Limb (tissue), 2 donors: ENCODE measurements at regions not wholly inside any gene's neighbourhood (a gene's known extent, or its start where the extent isn't known, plus 50 kb on each side); places are given as distances from the start of the nearest gene placed in this dataset.
"Not testable (repeated sequence)": the region's sequence is repeated elsewhere in the genome, so short reads cannot be mapped to it uniquely, and the experiment has no call there.

Experiments
- DNase-seq, 2 donors: peaks; one replicate each; pipeline ENCODE4 v3.0.0-alpha.2; 2016; ENCODE audit errors: extremely low spot score in 2 of 2

GRCh38 chr2:166647935-166648334 is 153.9 kb upstream of the SCN7A start:
- no peak for DNase-seq

- no peak for DNase-seq
Measured at GRCh38 chr2:166643980-166644379, 149.9 kb upstream of the SCN7A start.

- DNase-seq: not testable (repeated sequence)
Measured at GRCh38 chr2:166641516-166641915, 147.5 kb upstream of the SCN7A start.

- DNase-seq: no peak
Measured at GRCh38 chr2:166637051-166637450, 143.0 kb upstream of the SCN7A start.

GRCh38 chr2:166634706-166635105 is 140.7 kb upstream of the SCN7A start:
- no peak for DNase-seq

GRCh38 chr2:166632616-166633015 is 138.6 kb upstream of the SCN7A start:
- peak; percentile 34 to 50 for DNase-seq

GRCh38 chr2:166628478-166629136 is 134.6 kb upstream of the SCN7A start:
- no peak for DNase-seq

DNA sequence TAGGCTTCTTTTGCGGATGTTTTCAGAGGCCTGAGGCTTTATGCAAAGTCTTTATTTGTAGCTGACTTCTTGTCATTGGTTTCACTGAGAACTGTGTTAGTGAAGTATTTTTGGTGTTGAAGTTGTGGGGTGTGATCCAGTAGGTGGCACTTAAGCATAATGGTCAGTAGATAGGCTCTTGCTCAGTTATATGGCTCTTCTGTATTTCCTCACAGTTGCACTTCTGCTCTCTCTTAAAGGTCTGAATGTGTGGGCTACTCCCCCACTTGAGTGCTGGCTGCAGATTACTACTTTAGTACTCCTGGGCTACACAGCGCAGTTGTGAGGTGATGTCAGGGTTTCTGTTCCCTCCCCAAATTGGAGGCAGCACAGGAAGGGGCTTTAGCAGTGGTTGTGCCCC is 133.8 kb upstream of the SCN7A start:
- DNase-seq: no peak

DNA sequence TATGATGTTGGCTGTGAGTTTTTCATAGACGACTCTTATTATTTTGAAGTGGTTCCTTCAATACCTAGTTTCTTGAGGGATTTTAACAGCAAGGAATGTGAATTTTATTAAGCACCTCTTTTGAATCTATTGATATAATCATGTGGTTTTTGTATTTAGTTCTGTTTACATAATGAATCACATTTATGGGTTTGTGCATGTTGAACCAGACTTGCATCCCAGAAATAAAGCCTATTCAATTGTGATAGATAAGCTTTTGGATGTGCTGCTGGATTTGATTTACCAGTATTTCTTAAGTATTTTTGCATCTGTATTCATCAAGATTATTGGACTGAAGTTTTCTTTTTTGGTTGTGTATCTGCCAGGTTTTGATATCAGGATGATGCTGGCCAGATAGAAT is 131.6 kb upstream of the SCN7A start:
- DNase-seq: no peak

- DNase-seq: no peak
Measured at GRCh38 chr2:166614503-166614902, 120.5 kb upstream of the SCN7A start.

- no peak for DNase-seq
Measured at GRCh38 chr2:166614029-166614428, 120.0 kb upstream of the SCN7A start.

DNA sequence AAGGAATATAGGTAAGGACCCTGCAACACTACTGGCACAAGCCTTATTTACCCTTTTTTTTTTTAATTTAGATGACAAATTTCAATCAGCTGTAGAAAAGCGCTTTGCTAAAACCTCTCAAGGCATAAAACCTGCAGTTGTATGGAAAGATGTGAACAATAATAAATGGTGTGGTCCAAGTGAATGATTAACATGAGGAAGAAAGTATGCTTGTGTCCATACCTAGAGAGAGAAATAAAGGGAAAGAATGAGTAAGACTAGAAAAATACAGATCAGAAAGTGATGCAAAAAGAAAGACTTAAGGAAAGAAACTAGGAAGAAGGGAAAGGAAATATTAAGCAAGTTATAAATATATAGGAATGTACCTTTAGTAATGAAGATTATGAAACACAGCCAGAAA is 119.2 kb upstream of the SCN7A start:
- no peak for DNase-seq

DNA sequence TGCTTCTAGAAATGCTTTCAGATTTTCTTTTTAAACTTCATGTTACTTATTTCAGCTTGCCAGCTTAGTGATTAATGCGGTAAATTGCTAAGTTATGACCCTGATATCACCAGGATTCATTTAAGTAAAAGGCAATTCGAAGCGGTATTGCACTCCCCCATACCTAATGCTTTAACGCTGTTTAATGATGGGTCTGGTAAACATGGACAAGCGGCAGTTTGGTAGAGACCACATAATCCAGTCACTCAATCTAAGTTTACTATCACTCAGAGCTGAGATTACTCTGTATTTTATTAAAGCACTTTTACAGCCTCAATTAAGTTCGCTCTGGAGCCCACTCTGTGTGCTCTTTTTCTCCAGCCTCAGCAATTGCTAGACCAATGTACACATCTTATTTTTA is 118.2 kb upstream of the SCN7A start:
- no peak for DNase-seq

- no peak for DNase-seq
Measured at GRCh38 chr2:166610913-166611305, 116.9 kb upstream of the SCN7A start.

DNA sequence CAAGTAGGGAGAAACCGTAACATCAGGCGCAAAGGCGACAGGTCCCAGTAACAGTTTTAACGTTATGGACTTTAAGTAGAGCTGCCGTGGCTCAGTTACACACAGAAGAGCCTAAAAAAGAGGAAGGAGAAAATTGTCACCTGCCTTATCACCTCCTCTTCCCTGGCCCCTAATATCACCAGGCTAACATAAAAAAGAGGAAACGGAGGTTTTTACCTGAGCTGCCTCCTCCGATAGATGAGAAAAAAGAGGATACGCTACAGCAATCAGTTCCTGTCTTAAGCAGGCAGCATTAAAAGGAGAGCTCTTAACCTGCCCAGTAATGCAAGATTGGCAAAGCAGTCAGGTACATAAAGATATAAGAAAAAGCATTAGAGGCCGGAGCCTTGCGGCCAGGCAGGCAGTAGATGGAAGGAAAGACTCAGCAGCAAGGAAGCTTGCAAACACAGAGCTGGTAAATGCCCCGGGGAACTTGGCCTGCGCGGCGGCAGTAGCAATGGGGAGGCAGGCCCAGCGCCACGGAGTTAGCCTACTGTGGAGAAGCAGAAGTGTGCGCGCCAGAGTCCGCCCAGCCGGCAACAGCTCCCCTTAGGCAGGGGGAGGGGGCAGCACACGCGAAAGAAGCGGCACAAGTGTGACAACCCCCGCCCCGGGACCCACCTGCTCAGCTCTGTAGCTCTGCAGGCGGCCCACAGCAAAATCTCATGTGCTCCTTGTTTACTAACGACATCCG is 116.3 kb upstream of the SCN7A start:
- DNase-seq: peak; percentile 21 to 56

DNA sequence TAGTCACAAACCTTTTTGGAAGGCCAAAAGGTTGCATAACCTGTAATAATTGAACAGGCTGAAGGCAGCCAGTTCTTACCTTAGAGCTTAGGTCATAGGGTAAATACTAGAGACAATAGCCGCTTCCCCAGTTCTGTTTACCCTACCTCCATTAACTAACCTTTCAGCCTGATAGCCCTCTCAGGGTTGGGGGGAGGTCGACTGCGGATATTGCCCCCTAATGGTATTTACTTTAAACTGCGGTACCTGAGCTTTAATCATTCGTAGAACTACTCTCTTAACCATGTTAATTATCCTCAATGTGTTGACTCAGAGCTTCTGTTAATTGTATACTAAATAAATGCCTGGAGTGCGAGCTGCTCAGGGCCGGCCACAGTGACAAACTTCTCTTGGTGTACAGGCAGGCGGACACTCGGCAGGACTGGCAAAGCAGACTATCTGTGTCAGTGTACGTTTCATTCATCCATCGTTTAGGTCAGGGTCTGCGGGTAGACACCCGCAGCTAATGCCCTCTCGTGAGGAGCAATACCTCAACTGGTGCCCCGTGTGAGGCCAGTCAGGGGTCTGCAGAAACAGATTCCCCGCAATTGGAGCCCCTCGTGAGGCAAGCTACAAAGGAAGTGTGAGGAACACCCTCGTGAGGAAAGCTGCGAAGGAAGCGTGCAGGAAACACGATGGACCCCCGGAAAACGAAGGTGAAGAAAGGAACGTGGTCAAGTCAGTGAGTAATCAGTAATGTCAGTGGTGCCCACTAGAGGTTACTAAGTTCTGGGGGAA is 115.3 kb upstream of the SCN7A start:
- DNase-seq: no peak

DNA sequence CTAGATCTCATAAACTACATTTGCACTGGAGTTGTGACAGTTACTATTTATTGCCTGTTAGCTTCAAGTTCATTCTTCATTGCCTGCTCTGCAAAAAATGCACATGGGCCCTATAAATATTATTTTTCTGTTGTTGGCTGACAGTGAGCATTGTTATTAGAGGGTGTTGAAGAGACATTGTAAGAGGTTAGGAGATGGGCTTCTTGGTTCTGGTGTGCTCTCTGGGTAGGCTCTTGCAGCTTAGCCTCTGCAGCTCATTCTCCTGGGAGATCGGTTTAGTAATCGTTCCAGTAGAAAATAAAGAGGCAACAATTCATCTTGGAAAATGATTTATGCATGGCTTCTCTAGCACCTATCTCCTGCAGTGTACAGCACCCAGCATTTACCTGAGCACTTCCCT is 113.8 kb upstream of the SCN7A start:
- DNase-seq: no peak

DNA sequence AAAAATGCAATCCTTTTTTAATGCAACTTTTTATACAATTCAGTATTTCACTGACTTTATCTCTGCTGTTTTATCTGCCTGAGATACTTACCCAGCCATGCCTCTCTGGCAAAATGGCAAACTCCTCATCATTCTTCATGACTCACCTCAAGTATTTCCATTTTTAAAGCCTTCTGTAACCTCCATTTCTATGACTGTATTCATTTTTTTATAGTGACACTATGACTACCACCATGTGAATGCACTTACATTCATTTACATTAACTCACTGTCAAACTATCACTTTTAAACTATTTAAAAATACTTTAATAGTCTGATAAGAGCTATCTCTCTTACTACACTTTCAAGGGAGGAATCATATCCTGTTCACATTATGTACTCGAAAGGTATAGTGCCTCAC is 99.4 kb upstream of the SCN7A start:
- no peak for DNase-seq

DNA sequence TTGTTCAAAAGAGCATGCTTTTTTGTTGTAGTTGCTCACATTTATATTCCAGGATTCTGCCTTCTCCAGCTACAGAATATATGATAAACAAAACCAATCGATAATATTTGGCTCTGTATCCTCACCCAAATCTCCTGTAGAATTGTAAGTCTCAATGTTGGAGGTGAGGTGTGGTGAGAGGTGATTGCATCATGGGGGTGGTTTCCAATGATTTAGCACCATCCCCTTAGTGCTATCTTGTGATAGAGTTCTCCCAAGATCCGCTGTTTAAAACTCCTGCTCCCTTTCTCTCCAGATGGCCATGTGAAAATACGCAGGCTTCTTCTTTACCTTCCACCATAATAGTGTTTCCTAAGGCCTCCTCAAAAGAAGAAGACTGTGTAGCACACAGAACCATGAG is 98.7 kb upstream of the SCN7A start:
- no peak for DNase-seq

DNA sequence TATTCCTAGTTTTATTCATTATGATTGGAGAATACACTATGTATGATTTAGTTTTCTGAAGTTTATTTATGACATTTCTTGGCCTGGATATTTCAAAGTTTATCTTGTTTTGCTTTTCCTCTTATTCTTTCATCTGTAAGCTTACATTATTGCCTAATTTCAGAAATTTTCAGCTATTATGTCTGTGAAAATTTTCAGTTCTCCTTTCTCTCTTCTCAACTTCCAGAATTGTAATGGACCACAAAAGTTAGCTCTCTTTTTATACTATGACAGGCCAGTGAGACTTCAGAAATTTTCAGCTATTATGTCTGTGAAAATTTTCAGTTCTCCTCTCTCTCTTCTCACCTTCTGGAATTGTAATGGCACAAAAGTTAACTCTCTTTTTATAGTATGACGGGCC is 97.2 kb upstream of the SCN7A start:
- DNase-seq: no peak

DNA sequence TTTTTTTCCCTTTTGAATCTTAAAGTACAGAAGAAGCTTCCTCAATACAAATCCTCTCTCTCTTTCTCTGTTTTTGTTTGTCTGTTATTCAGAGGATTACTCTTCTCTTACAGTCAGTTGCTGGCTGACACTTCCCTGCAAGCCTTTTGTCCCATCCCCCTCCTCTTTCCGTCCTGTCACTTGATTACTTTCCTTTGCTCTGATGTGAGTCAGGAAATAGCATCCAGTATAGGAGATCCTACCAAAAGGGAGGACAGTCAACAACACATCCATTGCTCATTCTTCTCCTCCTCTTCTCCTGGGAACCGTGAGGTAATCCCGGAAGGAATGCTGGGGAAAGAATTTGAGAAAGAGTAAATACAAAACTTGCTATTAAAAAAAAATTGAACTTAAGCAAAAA is 79.3 kb upstream of the SCN7A start:
- no peak for DNase-seq

DNA sequence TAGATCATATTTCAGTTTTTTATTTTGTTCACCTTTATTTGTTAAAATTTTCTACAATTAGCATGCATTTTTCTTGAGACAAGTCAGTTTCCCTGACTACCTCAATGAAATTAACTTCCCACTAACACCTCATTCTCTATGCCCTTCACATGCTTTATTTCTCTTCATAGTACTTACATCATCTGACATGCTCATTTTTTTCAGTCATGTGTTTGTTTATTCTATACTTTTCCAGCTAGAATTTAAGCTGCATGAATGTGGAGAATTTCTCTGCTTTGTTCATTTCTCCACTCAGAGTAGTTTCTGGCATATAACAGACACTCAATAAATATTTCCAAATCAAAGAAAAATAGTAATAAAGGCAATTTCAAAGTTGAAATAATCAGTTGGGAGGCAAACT is 78.9 kb upstream of the SCN7A start:
- no peak for DNase-seq

DNA sequence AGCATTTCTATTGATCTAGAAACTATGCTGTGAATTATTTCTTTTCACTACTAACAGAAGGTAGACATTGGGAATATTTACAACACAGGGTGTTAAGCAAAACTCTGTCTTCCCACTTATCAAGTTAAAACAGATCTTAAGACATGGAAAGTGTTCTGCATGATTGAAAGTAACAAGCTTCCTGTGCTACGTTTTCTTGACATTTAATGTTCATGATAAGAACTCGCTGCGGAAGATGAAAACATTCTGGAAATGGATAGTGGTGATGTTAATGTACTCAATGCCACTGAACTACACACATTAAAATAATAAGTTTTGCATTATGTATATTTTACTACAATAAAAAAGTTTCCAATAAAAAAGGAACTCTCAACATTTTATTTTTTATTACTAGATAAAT is 74.4 kb upstream of the SCN7A start:
- DNase-seq: no peak
